ENCODE measurements at regions not wholly inside any gene's neighbourhood (a gene's known extent, or its start where the extent isn't known, plus 50 kb on each side); places are given as distances from the start of the nearest gene placed in this dataset.

DNA sequence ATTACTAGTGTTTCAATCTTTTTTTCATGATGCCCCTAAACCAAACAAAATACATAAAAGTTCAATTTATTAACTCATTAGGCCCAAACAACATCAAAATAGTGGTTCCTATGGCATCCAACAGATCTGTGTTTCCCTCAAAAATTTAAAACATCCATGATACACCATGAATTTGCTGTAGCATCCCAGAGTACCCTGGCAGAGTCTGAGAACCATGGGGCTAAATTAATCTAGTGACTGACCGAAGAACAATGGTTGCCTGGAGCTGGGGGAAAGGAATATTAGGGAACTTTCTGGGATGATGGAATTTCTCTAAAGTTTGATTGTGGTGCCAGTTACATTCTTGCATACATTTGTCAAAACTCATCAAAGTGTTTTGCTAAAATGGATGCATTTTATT, 79.5 kb upstream of the TRIO start:
- no peaks in the 10 kb centered on the region for H3K4me1 Mint-ChIP-seq
- CTCF ChIA-PET, result no interaction called here
- no peak for DNase-seq
- no peaks in the 10 kb centered on the region for H3K27me3 Mint-ChIP-seq
- H3K36me3 Mint-ChIP-seq, result no peaks in the 10 kb centered on the region
- H3K4me3 Mint-ChIP-seq, result no peak overlapping the region
- no peaks in the 10 kb centered on the region for H3K9me3 Mint-ChIP-seq
- no peak overlapping the region for H3K27ac Mint-ChIP-seq

DNA sequence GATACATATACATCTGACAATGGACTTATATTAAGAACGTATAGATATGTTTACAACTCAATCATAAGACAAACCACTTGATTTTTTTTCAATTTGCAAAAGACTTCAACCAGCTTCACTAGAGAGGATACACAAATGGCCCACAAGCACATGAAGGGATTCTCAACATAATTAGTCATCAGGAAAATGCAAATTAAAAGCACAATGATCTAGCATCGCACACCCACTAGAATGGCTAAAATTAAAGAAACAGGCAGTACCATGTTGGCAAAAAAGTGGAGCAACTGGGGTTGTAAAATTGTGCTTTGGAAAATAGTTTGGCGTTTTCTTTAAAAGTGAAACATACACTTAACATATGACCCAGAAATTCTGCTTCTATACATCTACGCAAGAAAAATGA, 80.0 kb upstream of the TRIO start:
- Mint-ChIP-seq H3K4me3 (no peak overlapping the region), H3K27ac (no peak overlapping the region), H3K27me3 (no peaks in the 10 kb centered on the region), H3K36me3 (no peaks in the 10 kb centered on the region), H3K9me3 (no peaks in the 10 kb centered on the region), H3K4me1 (no peaks in the 10 kb centered on the region)
- CTCF ChIA-PET, result no interaction called here
- no peak for DNase-seq

DNA sequence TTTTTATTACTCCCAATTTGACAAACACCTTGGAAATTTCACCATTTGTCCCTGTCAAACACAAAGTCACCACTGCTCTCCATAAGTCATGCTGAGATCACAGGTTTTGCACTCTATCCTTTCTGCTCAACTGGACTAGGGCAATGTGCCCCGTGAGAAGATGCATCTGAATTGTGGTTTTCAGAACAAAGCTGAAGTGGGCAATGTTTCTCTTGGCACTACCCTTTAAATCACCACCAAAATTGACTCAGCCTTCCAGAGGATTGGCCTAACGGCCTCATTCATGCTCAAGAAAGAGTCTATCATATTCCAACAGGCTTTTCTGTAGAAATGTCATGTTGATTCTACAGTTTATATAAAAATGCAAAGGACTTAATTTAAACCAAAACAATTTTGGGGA, 81.0 kb upstream of the TRIO start:
- H3K36me3 Mint-ChIP-seq, result no peaks in the 10 kb centered on the region
- CTCF ChIA-PET, result no interaction called here
- DNase-seq, result no peak

DNA sequence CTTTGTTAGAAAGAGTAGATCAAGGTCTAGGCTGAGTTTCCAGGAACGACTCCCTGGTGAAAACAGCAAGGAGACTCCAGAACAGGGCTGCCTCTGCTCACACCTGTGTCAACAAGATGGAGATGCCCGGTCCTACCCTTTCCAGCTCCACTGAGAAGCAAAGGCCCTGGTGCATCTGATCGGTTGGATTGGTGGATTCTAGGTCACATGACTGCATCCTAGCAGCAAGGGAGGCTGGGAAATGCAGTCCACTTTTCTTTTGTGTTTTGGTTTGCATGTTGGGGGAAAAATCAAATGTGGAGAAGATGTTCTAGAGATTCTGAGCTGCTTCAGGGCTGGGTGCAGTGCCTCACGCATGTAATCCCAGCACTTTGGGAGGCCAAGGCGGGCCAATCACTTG, 82.0 kb upstream of the TRIO start:
- no peaks in the 10 kb centered on the region for H3K27me3 Mint-ChIP-seq
- no peaks in the 10 kb centered on the region for H3K36me3 Mint-ChIP-seq
- no peaks in the 10 kb centered on the region for H3K4me1 Mint-ChIP-seq
- H3K9me3 Mint-ChIP-seq, result no peaks in the 10 kb centered on the region
- no peak for DNase-seq
- H3K27ac Mint-ChIP-seq, result no peak overlapping the region
- CTCF ChIA-PET, result no interaction called here
- no peak overlapping the region for H3K4me3 Mint-ChIP-seq

More for the DNA sequence above, 81.0 kb upstream of the TRIO start:
- no peaks in the 10 kb centered on the region for H3K4me1 Mint-ChIP-seq
- no peaks in the 10 kb centered on the region for H3K9me3 Mint-ChIP-seq
- no peak overlapping the region for H3K27ac Mint-ChIP-seq
- H3K27me3 Mint-ChIP-seq, result no peaks in the 10 kb centered on the region
- no peak overlapping the region for H3K4me3 Mint-ChIP-seq

DNA sequence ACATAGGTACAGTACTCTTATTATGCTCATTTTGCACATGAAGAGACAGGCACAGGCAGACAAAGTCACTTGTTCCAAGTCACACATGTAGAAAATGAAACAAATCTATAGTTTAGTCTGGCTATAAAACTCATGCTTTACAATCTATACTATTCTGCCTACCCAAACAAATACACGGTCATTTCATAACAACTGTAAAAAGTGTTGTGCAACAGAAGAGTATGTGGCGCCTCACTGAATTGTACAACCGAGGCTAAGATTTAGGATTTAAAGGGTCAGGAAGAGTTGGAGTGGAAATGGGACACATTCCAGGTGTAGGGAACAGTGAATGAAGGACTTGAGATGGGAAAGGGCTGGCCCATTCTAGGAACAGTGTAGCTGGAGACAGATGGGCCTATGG, 82.9 kb upstream of the TRIO start:
- no peak overlapping the region for H3K27ac Mint-ChIP-seq
- H3K4me3 Mint-ChIP-seq, result no peak overlapping the region
- H3K9me3 Mint-ChIP-seq, result no peaks in the 10 kb centered on the region
- H3K36me3 Mint-ChIP-seq, result no peaks in the 10 kb centered on the region
- DNase-seq, result no peak
- H3K27me3 Mint-ChIP-seq, result no peaks in the 10 kb centered on the region
- CTCF ChIA-PET, result no interaction called here
- H3K4me1 Mint-ChIP-seq, result no peaks in the 10 kb centered on the region

DNA sequence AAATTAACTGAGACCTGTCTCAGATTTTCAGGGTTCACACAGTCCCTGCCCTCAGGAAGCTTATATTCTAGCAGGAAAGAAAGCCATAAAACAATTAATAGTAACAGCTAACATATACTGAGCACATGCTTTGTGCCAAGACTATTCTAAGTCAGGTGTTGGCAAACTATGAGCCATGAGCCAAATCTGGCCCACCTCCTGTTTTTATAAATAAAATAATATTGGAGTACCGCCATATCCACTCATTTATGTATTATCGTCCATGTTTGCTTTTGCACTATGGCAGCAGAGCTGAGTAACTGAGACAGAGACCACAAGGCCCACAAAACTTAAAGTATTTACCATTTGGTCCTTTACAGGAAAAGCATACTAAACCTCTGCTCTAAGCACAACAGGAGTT, 83.3 kb upstream of the TRIO start:
- Mint-ChIP-seq H3K36me3 (no peaks in the 10 kb centered on the region), H3K9me3 (no peaks in the 10 kb centered on the region), H3K4me1 (no peaks in the 10 kb centered on the region), H3K4me3 (no peak overlapping the region), H3K27ac (no peak overlapping the region), H3K27me3 (no peaks in the 10 kb centered on the region)
- CTCF ChIA-PET, result no interaction called here
- DNase-seq, result no peak

DNA sequence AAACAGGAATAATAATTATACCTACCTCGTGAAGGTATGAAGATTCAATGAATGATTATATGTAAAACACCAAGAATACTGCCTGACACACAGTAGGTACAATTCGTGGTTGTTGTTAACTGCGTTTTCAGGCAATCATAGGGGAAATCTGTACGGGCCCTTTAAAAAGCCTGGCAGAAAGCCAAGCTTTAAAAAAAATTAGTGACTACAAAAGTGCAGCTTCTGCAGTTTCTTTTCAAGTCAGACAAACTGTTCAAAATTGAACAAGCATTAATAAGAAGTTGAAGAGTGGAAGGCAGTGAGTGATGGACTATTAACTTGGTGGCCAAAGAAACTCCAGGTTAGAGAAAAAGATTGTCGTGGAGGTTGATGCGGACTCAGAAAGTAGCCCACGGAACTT, 85.9 kb upstream of the TRIO start:
- H3K27ac Mint-ChIP-seq, result no peak overlapping the region
- no peaks in the 10 kb centered on the region for H3K27me3 Mint-ChIP-seq
- no peak overlapping the region for H3K4me3 Mint-ChIP-seq
- no peaks in the 10 kb centered on the region for H3K4me1 Mint-ChIP-seq
- no peaks in the 10 kb centered on the region for H3K9me3 Mint-ChIP-seq
- H3K36me3 Mint-ChIP-seq, result no peaks in the 10 kb centered on the region
- CTCF ChIA-PET, result no interaction called here
- no peak for DNase-seq

DNA sequence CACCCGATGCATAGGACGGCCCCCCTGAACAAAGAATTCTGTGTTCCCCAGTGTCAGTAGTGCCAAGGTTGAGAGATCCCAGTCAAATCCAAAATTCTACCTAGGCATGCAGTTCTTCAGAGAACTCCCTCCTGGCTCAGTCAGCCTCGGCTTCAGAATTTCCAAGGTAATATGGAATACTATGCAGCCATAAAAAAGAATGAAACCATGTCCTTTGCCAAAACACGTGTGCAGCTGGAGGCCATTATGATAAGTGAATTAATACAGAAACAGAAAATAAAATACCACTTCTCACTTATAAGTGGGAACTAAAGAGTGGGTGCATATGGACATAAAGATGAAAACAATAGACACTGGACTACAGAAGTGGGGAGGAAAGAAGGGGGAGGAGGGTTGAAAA, 87.1 kb upstream of the TRIO start:
- Mint-ChIP-seq H3K4me3 (no peak overlapping the region), H3K27me3 (no peaks in the 10 kb centered on the region), H3K27ac (no peak overlapping the region), H3K4me1 (no peaks in the 10 kb centered on the region), H3K9me3 (no peaks in the 10 kb centered on the region), H3K36me3 (no peaks in the 10 kb centered on the region)
- no peak for DNase-seq
- CTCF ChIA-PET, result no interaction called here

DNA sequence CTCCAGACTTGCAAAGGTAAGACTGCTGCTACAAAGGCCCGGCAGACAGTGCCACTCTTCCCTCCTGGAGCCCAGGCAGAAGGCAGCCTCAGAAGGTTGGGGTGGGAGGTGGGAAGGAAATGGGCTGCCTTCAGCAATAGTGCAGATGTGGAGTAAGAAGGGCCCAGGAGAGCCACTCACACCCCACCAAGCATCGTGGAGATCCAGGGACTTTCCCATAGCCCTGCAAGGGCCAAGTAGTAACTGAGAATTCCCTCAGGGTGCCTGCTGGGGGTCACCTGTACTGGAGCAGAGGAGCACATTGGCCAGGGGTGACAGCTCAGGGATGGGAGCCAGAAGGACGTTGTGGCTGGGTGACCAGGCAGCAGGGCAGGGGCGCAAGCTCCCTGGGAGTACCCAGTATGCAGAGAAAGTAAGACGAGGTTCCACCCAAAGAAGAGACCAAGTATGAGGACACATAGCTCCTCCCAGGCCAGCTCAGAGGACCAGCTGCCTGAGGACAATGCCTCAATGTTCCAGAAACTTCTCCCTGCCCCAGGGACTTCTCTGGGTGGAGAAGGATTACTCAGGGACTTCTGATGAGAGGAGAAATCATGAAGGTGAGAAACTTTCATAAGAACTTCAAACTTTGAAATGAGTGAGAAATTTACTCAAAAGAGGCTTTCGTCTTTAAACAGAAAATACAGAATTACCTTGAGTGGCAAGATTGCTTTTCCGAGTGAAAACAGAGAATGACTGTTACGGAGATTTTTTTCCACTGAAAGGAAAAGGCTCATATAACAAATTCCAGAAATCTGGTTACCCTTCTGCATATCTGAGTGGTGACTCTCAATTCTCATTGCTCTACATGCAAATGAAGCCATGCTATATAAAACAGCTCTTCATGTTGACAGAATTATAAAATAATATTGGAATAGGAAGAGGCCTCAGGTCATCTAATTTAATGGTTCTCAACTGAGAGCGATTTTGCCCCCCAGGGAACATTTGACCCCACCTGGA, 87.9 kb upstream of the TRIO start:
- no peak overlapping the region for H3K4me3 Mint-ChIP-seq
- no peak overlapping the region for H3K27ac Mint-ChIP-seq
- no peaks in the 10 kb centered on the region for H3K36me3 Mint-ChIP-seq
- CTCF ChIA-PET, result no interaction called here
- no peak for DNase-seq
- no peaks in the 10 kb centered on the region for H3K27me3 Mint-ChIP-seq
- no peaks in the 10 kb centered on the region for H3K4me1 Mint-ChIP-seq
- no peaks in the 10 kb centered on the region for H3K9me3 Mint-ChIP-seq

DNA sequence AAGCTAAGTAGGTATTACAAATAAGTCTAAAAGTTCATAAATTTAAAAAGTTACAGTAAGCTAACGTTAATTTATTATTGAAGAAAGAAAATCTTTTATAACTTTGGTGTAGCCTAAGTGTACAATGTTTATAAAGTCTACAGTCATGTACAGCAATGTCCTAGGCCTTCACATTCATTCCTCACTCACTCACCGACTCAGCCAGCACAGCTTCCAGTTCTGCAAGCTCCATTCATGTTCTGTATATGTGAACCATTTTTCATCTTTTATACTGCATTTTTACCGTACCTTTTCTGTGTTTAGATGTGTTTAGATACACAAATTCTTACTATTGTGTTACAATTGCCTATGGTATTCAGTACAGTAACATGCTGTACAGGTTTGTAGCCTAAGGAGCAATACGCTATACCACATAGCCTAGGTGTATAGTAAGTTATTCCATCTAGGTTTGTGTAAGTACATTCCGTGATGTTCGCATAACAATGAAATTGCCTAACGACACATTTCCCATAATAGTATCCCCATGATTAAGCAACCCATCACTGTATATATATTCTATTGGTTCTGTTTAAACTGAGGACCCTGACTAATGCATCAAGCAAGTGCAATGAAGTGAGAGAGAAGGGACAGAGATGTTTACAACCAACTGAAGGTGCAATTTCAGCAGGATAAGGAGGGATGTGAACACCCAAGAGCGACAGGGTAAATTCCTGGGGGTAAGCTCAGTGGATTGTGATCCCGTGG, 88.9 kb upstream of the TRIO start:
- H3K27ac Mint-ChIP-seq, result no peak overlapping the region
- CTCF ChIA-PET, result no interaction called here

DNA sequence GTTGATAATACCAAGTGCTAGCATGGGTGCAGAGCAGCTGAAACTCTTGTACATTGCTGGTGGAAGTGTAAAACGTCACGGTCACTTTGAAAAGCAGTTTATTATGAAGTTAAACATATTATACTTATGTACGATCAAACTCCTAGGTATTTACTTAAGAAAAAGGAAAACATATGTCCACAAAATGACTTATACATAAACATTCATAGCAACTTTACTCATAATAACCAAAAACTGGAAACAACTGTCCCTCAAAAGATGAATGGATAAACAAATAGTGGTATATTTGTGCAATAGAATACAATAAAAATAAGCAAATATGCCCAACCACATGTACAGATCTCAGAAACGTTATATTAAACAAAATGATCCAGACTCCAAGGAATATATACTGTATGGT, 92.3 kb upstream of the TRIO start:
- no peaks in the 10 kb centered on the region for H3K27me3 Mint-ChIP-seq
- CTCF ChIA-PET, result interaction anchor here (1.2 kb wide), 1 partner anchor 274 kb away, joined by 3 read pairs; no protein-coding TSS in a partner anchor
- no peak for DNase-seq
- H3K9me3 Mint-ChIP-seq, result no peaks in the 10 kb centered on the region
- H3K36me3 Mint-ChIP-seq, result no peaks in the 10 kb centered on the region
- H3K4me3 Mint-ChIP-seq, result no peak overlapping the region
- H3K27ac Mint-ChIP-seq, result no peak overlapping the region
- no peaks in the 10 kb centered on the region for H3K4me1 Mint-ChIP-seq

More for the DNA sequence above, 88.9 kb upstream of the TRIO start:
- no peaks in the 10 kb centered on the region for H3K27me3 Mint-ChIP-seq
- no peak overlapping the region for H3K4me3 Mint-ChIP-seq
- no peaks in the 10 kb centered on the region for H3K9me3 Mint-ChIP-seq
- no peak for DNase-seq
- no peaks in the 10 kb centered on the region for H3K4me1 Mint-ChIP-seq
- H3K36me3 Mint-ChIP-seq, result no peaks in the 10 kb centered on the region

DNA sequence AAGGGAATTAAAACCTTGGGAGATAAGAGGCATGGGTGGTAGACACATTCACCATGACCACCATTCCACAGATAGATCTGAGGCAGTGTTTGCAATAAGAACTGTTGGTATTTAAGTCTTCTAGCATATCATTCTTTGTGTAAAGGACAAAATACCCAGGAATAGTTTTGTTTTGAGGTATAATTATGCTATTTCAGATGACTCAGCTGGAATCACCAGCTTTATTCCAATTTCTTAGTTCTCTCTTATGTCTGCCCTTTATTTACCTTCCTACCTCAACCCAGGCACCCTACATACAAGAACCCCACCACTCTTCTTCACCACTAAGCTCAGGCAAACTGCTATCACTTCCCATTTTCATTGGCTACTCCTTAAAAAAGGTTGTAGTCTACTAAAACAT, 94.7 kb upstream of the TRIO start:
- Mint-ChIP-seq H3K27ac (no peak overlapping the region), H3K36me3 (no peaks in the 10 kb centered on the region), H3K9me3 (no peaks in the 10 kb centered on the region), H3K4me1 (no peaks in the 10 kb centered on the region), H3K4me3 (no peak overlapping the region), H3K27me3 (no peaks in the 10 kb centered on the region)
- DNase-seq, result no peak
- CTCF ChIA-PET, result no interaction called here

DNA sequence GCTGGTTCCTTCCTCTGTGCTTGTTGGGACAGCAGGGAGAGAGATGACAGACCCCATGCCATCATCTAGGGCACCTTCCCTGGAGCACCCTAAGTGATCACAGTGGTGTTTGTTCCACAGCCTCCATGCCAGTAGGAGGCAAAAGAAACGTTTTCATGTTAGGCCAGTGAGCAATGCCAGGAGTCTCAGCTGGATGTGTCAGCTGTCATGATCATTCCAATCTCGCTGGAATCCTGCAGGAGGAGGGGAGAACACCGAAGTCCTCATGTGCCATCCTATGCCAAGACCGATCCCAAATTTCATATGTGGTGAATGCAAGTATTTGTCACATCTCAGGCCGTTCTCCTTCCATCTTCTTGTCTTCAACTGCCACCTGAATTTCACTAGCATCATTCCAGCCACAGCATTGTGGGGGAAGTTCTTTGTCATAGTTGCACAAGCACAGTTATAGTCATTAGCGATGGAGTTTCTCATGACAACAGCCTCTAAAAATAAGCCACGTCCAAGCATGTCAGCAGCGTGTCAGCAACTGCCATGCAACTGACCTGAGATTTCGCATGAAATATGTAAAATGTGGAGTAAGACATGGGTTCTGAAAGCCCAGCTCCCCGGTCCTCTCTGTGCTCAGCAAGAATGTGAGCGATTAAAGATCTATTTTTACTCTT, 97.2 kb upstream of the DNAH5 start:
- Mint-ChIP-seq H3K27ac (no peak overlapping the region), H3K36me3 (no peaks in the 10 kb centered on the region), H3K4me3 (no peak overlapping the region), H3K9me3 (no peaks in the 10 kb centered on the region), H3K27me3 (no peaks in the 10 kb centered on the region), H3K4me1 (no peaks in the 10 kb centered on the region)
- CTCF ChIA-PET, result no interaction called here
- no peak for DNase-seq

DNA sequence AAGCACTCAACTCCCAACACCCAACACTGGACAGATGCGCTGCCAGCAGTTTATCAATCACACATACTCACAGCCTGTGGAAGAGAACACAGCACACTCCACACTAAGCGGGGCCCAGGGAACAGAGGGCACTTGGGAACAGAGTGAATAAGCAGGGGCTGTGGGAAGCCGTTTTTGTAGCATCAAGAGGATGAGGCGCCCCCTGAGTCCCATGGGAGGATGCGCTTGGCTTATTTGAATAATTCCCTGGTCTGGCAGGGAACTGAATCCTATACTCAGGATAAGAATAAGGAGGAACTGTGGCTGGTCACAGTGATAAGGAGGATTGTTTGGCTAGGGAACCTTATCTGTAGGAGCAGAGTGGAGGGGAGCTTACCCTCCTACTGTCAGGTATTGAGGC, 96.1 kb upstream of the DNAH5 start:
- DNase-seq, result no peak
- Mint-ChIP-seq H3K27ac (no peak overlapping the region), H3K4me3 (no peak overlapping the region), H3K27me3 (no peaks in the 10 kb centered on the region), H3K9me3 (no peaks in the 10 kb centered on the region), H3K36me3 (no peaks in the 10 kb centered on the region), H3K4me1 (no peaks in the 10 kb centered on the region)
- CTCF ChIA-PET, result no interaction called here

DNA sequence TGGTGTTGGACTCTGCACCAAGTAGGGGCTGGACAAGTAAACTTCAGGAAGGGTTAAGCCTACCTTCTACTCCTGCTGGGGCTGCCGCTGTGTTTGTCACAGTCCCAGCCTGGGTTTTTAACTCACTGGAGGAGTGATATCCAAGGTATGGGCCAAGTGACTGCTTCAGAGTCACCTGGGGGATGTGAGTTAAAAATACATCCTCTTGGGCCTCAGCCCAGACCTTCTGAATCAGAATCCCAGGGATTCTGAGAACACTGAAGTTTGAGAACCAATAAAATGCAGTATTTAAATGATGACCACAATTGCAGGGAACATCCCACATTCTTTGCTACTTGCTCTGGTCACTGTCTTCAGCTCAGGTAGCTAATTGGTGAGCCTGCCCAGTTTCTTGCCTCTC, 95.1 kb upstream of the DNAH5 start:
- Mint-ChIP-seq H3K4me3 (no peak overlapping the region), H3K4me1 (no peaks in the 10 kb centered on the region), H3K27me3 (no peaks in the 10 kb centered on the region), H3K27ac (no peak overlapping the region), H3K36me3 (no peaks in the 10 kb centered on the region), H3K9me3 (no peaks in the 10 kb centered on the region)
- no peak for DNase-seq
- CTCF ChIA-PET, result no interaction called here

Data from activated naive CD4-positive, alpha-beta T cell treated with anti-CD3 and anti-CD28 coated beads, Interleukin-2, amount 10 ng/mL, durations not matched to agents 7 days and 5 days (primary cell).